ENCODE measurements at regions not wholly inside any gene's neighbourhood (a gene's known extent, or its start where the extent isn't known, plus 50 kb on each side); places are given as distances from the start of the nearest gene placed in this dataset.

GRCh38 chr9:20042128-20042711 is 253.4 kb upstream of the SLC24A2 start:
- no peak for DNase-seq
- ATAC-seq, result no peak
- Histone ChIP-seq H3K27ac (no peak overlapping the region), H3K4me3 (no peak overlapping the region), H3K36me3 (no peaks in the 10 kb centered on the region), H3K9me3 (no peaks in the 10 kb centered on the region), H3K4me1 (no peaks in the 10 kb centered on the region), H3K27me3 (no peaks in the 10 kb centered on the region)
- intact Hi-C loops (cut with DNase I), result no loop called here
- TF ChIP-seq CTCF (IDR thresholded peaks at IDR 0.05), result no peak

- H3K27me3 ChIP-seq, result no peaks in the 10 kb centered on the region
- TF ChIP-seq CTCF (IDR thresholded peaks at IDR 0.05), result no peak
- intact Hi-C loops (cut with DNase I), result no loop called here
- DNase-seq (peak in 2 of 4 donors; percentile 31 to 43), ATAC-seq (no peak)
- H3K9me3 ChIP-seq, result no peaks in the 10 kb centered on the region
- H3K4me1 ChIP-seq, result no peaks in the 10 kb centered on the region
- no peak overlapping the region for H3K27ac ChIP-seq
- H3K36me3 ChIP-seq, result no peaks in the 10 kb centered on the region
- H3K4me3 ChIP-seq, result no peak overlapping the region
Measured at GRCh38 chr9:20041697-20042081, 252.9 kb upstream of the SLC24A2 start.

- Histone ChIP-seq H3K36me3 (no peaks in the 10 kb centered on the region), H3K4me3 (no peak overlapping the region), H3K27ac (no peak overlapping the region), H3K9me3 (no peaks in the 10 kb centered on the region), H3K4me1 (no peaks in the 10 kb centered on the region), H3K27me3 (no peaks in the 10 kb centered on the region)
- DNase-seq, result peak in 1 of 4 donors; percentile 12
- no peak for ATAC-seq
- no peak for TF ChIP-seq CTCF (IDR thresholded peaks at IDR 0.05)
- intact Hi-C loops (cut with DNase I), result no loop called here
Measured at GRCh38 chr9:20040991-20041696, 252.3 kb upstream of the SLC24A2 start.

- Histone ChIP-seq H3K27me3 (no peaks in the 10 kb centered on the region), H3K4me3 (no peak overlapping the region), H3K36me3 (no peaks in the 10 kb centered on the region), H3K27ac (no peak overlapping the region), H3K4me1 (no peaks in the 10 kb centered on the region), H3K9me3 (no peaks in the 10 kb centered on the region)
- no peak for ATAC-seq
- TF ChIP-seq CTCF (IDR thresholded peaks at IDR 0.05), result no peak
- DNase-seq, result no peak
- intact Hi-C loops (cut with DNase I), result no loop called here
Measured at GRCh38 chr9:20037699-20038098, 248.9 kb upstream of the SLC24A2 start.

GRCh38 chr9:20033511-20033910 is 244.7 kb upstream of the SLC24A2 start:
- H3K27me3 ChIP-seq, result no peaks in the 10 kb centered on the region
- ATAC-seq, result no peak
- H3K36me3 ChIP-seq, result no peaks in the 10 kb centered on the region
- no peaks in the 10 kb centered on the region for H3K9me3 ChIP-seq
- no peak for TF ChIP-seq CTCF (IDR thresholded peaks at IDR 0.05)
- DNase-seq, result no peak
- no peak overlapping the region for H3K4me3 ChIP-seq
- no peaks in the 10 kb centered on the region for H3K4me1 ChIP-seq
- H3K27ac ChIP-seq, result no peak overlapping the region
- intact Hi-C loops (cut with DNase I), result no loop called here
